HG03565 (cell line): ENCODE measurements at regions not wholly inside any gene's neighbourhood (a gene's known extent, or its start where the extent isn't known, plus 50 kb on each side); places are given as distances from the start of the nearest gene placed in this dataset.
"Not testable (repeated sequence)": the region's sequence is repeated elsewhere in the genome, so short reads cannot be mapped to it uniquely, and the experiment has no call there.

Experiments
- ATAC-seq: cut with Tn5 transposase; IDR thresholded peaks from one replicate; pipeline ENCODE4 v1.9.1; 2021; ENCODE audit warnings: mild to moderate bottlenecking, moderate library complexity; ENCODE audit not compliant: unreplicated experiment

DNA sequence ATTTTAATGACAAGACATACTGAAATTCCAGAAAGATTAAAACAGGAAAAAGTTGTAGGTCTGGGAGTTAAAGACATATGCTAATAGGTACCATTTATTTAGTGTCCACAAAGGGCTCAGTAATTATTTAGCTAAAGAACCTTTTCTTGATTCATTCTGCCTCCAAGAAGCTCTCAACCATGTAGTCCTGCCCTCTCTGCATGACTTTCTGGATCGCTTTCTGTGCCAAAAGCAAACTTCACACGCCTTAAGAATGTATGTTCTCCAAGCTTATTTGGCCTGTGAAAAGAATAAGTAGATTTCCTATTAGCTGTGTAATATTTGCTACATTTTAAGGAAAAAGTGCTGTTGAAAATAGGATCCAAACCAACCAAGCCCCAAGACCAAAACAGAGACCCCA lies 291.7 kb downstream of the C12orf75 start:
- ATAC-seq, result no peak

DNA sequence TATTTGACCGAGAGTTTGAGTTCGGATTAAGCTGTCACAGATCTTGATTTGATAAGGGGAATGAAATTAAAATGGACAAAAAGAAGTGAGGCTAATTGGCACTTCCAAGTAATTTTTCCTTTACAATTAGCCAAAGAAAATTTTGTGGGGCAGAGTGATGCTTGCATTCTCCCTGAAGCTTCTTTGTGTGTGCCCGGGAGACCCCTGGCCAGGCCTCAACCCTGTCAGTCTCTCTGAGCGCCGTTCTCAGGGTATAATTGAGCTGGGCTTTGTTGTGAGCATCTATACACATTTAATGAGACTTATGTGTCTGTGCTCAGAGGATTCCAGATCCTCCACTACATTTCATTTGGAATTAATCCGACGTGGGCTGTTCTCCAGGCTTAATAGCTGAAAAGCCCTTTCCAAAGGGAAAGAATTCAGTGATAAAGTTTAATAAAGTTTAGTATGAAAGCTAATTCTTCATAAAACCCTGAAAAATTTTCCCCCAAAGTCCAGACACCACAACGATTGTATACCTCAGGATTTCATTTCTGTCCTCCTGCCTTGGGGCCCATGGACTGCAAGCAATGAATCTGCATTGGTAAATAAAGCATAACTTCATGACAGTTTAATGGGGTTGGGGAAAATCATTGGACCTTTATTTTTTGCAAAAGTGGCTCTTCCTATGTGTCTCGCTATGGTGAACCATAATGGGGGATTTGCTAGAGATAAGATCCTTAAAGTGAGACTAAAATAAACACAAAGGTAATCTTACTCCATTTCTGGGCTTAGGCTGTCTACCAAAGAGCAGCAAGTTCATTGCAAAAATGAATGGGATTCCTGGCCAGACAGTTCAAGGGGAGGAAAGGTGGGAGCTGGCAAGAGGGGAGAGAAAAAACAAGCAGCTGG lies 292.6 kb downstream of the C12orf75 start:
- ATAC-seq, result no peak

DNA sequence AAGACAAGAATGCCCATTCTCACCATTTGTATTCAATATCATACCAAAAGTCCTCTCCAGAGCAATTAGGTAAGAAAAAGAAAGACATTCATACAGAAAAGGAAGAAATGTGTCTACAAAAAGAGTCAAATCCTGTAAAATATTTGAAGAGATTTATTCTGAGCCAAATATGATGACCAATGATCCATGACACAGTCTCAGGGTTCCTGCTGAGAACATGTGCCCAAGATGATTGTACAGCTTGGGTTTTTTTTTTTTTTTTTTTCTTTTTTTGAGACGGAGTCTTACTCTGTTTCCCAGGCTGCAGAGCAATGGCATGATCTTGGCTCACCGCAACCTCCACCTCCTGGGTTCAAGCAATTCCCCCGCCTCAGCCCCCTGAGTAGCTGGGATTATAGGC lies 296.2 kb downstream of the C12orf75 start:
- ATAC-seq, result no peak

DNA sequence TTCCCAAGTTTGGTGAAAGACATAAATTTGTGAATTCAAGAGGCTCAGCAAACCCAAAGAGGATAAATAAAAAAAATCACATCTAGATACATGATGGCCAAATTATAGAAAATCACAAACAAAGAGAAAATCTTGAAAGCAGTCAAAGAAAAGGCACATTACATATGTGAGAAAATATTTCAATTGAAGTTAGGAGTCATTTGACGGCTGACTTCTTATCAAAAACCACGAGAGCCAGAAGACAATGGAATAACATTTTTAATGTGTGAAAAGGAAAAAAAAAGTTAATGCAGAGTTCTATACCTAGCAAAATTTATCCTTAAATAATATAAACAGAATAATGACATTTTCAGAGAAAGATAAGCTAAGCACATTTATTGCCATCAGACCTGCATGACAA lies 307.0 kb downstream of the C12orf75 start:
- no peak for ATAC-seq

DNA sequence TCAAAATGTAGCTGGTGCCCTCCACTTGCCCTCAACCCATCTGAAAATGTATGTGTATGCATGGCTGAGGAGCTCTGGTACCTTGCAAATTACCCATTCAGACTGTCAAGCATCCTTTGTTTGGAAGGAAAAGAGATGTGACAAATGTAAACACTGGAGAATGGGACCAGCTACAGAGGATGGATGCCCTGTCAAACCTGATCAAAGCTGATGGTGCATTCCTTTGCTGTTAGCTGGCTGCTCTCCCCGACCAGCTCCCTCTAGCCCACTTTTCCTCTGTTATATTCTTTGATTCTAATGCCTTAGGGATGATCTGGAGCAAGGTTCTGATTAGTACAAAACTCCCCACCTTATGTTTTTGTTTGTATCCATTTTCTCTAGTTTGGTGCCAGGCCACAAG lies 310.3 kb downstream of the C12orf75 start:
- no peak for ATAC-seq

DNA sequence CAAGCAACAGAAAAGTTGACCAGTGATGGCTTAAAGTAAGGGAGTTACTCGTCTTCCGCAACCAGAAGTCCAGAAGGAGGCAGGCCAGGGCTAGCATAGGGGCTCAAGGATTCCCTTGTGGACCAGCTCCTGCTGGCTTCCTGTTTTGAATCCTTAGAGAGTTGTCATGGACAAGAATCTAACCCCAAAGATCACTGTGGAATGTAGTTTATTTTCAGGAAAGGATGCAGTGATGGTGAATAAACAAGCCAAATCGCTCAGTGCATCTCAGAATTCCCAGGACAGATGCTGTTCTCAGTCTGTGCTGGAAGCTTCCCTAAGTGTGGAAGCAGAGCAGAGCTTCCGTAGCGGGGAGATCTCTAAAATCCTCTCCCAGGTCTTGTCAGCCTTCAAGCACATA lies 311.3 kb downstream of the C12orf75 start:
- ATAC-seq, result no peak

DNA sequence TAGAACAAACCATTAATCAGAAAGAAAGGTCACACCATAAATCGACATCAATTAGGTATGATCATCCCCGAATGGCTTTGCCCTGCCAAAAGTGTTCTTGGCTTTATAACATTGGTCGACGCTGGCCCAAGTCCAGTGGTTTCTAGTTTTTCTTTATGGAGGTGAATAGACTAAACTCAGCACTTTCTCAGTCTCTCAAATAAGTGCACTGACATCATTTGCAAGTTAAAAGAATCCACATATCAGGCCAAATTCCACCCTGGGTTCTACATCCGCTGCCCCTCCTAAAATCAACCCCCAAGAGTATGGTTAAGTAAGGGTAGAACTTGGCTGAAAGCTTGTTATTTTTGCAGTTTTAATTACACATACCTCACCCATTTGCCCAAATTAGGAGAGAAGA lies 314.3 kb downstream of the C12orf75 start:
- no peak for ATAC-seq

DNA sequence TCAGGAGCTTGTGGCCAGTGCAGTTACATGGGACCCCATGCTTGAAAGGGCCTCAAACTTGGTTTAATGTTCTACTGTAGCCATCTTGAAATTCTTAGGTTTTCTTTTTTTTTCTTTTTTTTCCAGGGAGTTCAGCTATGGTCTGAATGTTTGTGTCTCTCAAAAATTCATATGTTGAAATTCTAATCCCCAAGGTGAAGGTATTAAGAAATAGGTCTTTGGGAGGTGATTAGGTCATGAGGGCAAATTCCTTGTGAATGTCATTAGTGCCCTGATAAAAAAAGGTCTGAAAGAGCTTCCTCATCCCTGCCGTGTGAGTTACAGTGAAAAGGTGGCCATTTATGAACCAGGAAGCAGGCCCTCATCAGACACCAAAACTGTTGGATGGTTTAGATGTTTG lies 324.1 kb downstream of the C12orf75 start:
- no peak for ATAC-seq

DNA sequence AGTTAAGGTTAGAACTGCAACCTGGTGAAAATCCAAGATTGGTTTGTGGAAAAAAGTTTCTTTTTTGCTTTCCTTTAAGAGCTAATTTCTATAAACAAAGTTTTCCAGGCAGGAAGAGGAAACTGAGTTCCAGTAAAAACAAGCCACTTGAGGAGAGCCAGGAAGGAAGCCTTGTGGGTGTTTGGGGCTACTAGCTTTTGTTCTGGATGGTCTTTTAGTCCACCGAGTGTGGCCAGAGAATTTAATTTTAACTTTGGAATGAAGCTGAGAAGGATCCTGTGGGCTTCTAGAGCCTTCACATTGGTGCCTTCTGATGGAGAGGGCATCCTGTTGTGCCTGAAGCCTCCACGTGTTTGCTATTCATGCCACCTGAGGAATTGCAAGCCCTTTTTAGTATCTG lies 327.9 kb downstream of the C12orf75 start:
- ATAC-seq, result no peak

DNA sequence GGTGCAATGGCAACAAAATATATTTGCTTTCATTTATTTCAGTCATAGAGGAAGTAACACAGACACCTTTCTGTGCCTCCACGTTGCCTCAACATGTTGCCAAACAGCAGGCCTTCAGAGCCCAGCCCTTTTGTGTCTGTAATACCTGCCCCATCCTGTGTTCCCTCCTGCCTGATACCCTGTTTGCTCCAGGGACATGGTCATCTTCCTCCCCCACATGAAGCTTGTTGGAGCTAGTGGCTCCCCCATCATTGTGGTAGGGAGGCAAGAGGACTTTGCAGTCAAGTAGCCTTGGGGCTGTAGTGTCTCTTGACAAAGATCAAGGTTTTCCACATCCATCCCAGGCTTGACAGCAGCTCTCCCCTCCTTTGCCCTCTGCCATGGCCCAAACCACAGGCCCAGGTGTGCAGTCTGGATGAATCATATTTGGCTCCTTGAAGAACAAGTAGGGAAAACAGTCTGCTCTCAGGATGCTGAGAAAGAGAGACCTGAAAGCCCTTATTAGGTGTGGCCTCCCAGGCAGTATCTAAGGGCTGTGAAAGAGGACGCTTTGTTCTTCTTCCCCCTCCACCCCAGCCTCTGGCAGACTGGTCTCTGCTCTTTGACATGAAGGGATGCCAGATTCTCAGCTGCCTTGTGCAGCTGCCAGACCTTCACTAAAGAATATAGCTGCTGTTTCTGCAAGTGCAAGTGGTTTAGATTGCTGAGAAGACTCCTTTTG lies 329.0 kb downstream of the C12orf75 start:
- no peak for ATAC-seq

DNA sequence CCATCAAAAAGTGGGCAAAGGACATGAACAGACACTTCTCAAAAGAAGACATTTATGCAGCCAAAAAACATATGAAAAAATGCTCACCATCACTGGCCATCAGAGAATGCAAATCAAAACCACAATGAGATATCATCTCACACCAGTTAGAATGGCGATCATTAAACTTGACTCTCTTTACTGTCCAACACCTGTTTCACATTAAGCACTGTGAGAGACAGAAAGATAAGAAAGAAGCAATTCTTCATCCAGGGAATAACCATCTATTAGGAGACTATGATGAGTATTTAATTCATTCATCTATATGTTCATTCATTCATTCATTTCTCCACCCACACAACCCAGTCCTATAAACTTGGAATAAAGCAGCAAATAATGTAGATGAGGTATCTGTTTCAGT lies 334.3 kb downstream of the C12orf75 start:
- not testable (repeated sequence) for ATAC-seq

DNA sequence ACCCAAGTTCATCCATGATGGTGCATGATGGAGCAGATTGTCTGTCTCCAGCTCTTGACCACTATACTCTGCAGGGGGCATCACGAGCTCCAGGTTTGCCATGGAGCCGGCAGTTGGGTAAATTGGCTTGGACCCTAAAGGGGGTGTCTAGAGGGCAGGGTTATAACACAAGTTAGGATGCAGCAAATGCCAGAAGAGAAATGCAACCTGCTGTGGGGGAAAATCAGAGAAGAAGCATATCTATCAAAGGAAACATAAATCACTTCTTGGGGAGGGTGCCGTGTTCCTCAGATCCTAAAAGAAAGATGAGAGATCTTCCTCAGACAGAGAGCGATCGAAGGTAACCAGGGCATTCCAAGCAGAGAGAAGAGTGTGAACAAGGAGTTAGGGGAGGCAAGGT lies 334.9 kb downstream of the C12orf75 start:
- no peak for ATAC-seq

DNA sequence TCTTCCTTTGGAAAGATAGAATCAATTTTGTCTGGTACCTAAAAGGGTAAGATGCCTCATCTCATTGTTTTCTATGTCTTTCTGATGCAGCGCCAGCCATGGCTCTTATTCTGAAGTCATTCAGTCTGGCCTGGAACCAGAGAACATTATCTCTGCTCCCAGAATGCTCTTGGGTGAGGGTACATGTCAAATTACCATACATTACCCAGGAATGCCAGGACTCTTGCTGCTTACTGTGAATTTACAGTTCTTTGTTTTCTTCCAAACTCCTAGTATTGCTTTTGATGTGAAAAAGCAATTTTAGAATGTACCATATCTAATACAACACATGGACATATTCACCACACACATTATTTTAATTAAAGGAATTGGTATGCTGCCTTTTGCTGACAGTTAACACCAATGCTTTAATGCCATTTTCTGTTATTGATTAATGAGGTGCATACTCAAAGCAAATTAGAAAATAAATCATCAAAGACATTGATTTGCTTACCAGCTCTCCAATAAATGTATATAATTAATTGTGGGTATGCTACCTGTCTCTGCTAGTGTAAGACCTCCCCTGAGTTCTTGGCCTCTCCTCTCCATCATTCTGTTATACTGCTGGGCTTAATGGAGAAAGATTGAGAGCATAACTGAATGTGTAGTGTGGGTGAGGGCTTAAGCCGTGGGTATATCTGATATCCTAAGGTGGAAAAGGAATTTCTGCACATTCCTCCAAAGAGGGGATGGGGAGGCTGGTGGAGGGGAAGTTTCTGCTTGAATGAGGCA lies 337.7 kb downstream of the C12orf75 start:
- no peak for ATAC-seq

DNA sequence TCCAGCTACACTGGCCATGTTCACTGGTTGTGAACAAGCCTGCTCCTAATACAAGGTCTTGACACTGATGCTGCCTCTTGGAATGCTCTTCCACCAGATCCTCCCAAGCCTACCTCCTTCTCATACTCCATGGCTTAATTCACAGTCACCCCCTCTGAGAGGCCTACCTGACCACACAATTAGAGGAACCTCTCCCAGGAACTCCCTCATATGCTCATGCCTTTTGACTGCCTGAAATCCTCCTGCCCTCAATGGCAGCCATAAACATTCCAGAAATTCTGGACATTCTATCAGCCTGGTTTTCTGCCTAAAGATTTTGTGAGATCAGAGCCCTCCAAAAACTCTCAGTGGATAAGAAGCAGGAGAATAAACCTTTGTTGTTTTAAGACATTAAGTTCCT lies 340.2 kb downstream of the C12orf75 start:
- ATAC-seq, result no peak

DNA sequence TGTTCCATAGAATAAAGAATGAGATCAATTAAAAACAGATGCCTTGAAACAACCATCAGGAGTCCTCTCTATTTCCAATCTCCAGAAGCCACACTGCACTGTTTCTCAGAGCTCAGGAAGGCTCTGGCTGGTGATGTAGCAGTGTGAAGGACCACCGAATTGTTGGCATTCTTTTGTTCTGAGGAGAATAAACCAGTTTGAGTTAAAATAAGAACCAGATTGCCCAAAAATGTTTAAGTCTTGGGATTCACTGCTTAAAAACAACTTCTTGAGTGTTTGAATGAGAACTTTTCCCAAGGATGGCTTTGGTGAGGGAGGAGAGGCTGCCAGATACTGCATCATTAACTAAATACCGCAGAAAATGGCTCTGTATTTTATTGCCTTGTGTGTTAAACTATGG lies 341.2 kb downstream of the C12orf75 start:
- ATAC-seq, result no peak

DNA sequence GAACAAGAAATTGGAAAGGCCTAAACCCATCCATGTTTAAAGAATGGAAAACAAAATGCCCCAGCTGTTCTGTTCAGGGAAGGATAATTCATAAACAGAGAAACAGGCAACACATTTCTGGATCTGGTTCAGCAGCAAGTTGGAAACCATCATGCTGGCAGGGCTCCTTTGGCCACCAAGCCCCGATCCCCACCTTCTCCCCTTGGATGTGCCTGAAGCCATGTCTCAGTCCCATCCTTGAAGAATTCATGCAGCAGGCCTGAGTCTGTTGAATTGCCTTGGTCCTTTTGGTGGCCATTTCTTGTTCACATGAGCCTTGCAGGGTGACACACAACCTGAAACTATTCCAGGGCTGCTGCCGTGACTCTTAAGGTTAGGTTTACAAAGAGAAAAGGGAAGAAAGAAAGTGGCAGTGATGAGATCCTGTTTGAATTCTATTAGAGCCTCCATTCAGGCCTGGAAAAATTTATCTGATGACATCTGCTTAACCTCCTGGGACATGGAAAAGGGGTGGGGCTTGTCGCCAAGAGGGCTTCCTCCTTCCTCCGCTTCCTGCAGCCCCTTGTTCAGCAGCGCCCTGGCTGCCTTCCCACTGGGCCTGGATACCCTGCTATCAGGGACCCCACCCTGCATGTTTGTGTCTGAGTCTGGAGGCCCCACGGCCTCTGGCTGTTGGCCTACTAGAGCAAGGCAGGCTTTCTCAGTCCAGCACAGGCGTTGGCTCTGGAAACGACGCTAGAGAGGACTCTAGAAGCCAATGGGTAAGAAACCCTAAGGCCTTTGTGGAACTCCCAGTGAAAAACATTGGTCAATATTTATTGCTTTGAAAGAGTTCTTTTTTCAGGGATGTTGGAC lies 341.9 kb downstream of the C12orf75 start:
- no peak for ATAC-seq

DNA sequence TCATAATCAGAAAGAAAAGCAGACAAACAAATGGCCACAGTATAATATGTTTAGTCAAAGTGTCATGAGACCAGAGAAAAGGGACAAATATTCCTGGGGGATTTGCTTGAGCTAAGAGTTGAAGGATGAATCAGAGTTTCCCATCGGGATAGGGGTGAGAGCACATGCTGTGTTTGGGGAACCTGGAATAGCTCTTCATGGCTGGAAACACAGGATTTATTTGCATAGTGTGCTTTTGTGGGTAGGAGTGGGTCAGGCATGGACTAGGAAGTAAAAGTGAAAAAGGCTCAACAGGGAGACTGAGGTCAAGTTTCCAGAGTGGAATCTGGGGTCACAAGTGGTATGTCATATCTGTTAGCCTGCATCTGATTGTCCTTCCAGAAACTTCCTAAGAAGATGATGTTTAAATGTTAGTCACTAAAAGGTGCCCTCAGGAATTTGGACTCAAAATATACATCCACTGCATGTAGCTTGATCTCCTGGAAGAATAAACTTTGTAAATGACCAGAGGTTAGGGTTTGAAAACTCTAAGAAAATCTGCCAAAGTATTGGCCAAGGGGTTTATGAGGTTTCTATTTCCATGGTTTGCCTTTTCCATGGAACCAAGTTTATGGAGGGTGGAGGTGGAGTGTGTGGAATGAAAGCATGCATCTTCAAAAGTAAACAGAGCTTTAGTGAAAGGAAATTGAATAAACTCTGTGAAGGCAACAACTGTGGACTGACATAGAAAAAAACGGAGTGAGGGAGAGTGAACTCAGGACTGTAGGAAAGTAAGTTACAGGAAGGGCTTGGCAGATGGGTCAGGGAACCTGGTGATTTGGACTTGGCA lies 344.6 kb downstream of the C12orf75 start:
- ATAC-seq, result no peak

DNA sequence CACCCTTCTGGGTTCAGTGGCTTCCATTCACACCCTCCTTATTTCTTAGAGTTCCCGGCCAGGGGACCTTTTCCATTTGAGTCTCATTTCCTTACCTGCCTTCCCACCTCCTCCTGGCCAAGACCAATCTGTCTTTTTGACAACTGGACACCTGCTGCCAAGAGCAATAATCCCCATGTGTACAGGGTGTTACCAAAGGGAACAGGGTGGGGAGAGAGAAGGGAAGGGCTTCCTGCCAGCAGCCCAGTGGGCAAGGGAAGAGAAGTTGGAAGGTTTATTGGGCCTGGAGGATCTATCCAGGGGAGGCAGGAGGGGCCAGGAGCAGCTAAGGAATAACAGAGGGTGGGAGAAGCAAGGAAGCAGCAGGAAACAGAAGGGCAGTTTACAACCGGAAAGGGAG lies 346.2 kb downstream of the C12orf75 start:
- ATAC-seq, result no peak

DNA sequence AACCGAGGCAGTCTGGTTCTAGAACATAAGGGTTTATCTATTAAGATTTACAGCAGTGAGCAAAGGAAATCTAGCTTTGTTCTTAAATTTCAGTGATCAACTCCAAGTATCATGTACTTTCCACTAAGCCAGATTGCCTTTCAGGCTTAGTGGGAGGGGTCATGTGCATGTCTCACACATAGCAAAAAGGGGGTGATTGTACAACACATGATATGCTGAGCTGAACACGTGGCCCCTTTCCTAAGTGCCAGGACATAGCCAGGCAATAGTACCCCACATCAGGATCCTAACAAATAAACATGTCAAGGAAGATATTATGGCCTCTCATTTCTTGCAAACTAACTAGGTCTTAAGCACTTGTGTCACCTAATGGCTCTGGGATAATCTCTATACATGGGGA lies 347.2 kb downstream of the C12orf75 start:
- no peak for ATAC-seq

DNA sequence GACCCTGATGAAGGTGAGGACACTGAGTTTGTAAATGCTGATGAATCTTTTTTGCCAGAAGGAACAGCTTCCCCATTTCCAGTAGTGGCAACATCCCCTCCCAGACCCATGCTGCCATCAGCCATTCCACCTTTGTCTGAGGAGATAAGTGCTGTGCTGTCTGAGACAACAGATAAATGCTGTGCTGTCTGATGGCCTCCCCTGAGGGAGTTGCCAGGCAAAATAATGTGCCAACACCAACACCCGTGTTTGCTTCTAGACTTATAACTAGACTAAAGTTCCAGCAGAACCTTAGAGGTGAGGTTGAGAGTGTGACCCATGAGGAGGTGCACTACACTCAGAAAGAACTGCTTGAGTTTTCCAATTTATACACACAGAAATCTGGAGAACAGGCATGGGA lies 349.5 kb downstream of the C12orf75 start:
- no peak for ATAC-seq
